ENCODE measurements at regions not wholly inside any gene's neighbourhood (a gene's known extent, or its start where the extent isn't known, plus 50 kb on each side); places are given as distances from the start of the nearest gene placed in this dataset.
A peak's percentile ranks its signal among the peaks of the same experiment; 100 is the strongest.

- 30% methylated on average over 2 to 16 of the region's 25 CpGs for WGBS, 2 donors
- H3K4me1 ChIP-seq = peaks cover 3 to 11% (median 3%) of the 10 kb centered on the region in 3 donors
- H3K9me3 ChIP-seq = no peaks in the 10 kb centered on the region
- H3K36me3 ChIP-seq = no peaks in the 10 kb centered on the region
- H3K4me3 ChIP-seq = peak overlapping the region in 1 of 4 donors; percentile 65
- intact Hi-C loops (cut with DNase I) = loop anchor here (5.0 kb wide), 2 partner anchors 265 to 695 kb away; partner anchors contain the start of genes BOD1 and NSG2
- TF ChIP-seq POLR2A (IDR thresholded peaks at IDR 0.05) (no peak), CTCF (IDR thresholded peaks at IDR 0.05) (no peak)
- peaks cover 0 to 81% (median 0%) of the 10 kb centered on the region in 4 donors for H3K27me3 ChIP-seq
- no peak for DNase-seq
- no peak overlapping the region for H3K27ac ChIP-seq
These were observed 266.7 kb downstream of the NSG2 start for GRCh38 chr5:174312270-174312617.

GRCh38 chr5:174312641-174313040 lies 267.1 kb downstream of the NSG2 start:
- Histone ChIP-seq H3K4me1 (peaks cover 3 to 11% (median 3%) of the 10 kb centered on the region in 3 donors), H3K27me3 (peaks cover 0 to 81% (median 0%) of the 10 kb centered on the region in 4 donors), H3K27ac (no peak overlapping the region), H3K36me3 (no peaks in the 10 kb centered on the region), H3K9me3 (no peaks in the 10 kb centered on the region), H3K4me3 (no peak overlapping the region)
- intact Hi-C loops (cut with DNase I) = loop anchor here (5.0 kb wide), 2 partner anchors 265 to 695 kb away; partner anchors contain the start of genes BOD1 and NSG2
- no peak for TF ChIP-seq CTCF (IDR thresholded peaks at IDR 0.05)
- TF ChIP-seq POLR2A (IDR thresholded peaks at IDR 0.05) = no peak
- no peak for DNase-seq
- whole genome bisulfite sequencing, 2 donors = 69 to 85% methylated on average over 7 to 8 of the region's 8 CpGs

- Histone ChIP-seq H3K4me3 (no peak overlapping the region), H3K4me1 (peaks cover 3 to 11% (median 3%) of the 10 kb centered on the region in 3 donors), H3K27ac (no peak overlapping the region), H3K36me3 (no peaks in the 10 kb centered on the region), H3K9me3 (no peaks in the 10 kb centered on the region), H3K27me3 (peaks cover 0 to 76% (median 0%) of the 10 kb centered on the region in 4 donors)
- WGBS, 2 donors = 66 to 78% methylated on average over 4 of the region's 5 CpGs
- intact Hi-C loops (cut with DNase I) = loop anchor here (5.0 kb wide), 2 partner anchors 266 to 696 kb away; partner anchors contain the start of genes BOD1 and NSG2
- no peak for TF ChIP-seq CTCF (IDR thresholded peaks at IDR 0.05)
- no peak for DNase-seq
These were observed 268.1 kb downstream of the NSG2 start for GRCh38 chr5:174313615-174314014.

DNA sequence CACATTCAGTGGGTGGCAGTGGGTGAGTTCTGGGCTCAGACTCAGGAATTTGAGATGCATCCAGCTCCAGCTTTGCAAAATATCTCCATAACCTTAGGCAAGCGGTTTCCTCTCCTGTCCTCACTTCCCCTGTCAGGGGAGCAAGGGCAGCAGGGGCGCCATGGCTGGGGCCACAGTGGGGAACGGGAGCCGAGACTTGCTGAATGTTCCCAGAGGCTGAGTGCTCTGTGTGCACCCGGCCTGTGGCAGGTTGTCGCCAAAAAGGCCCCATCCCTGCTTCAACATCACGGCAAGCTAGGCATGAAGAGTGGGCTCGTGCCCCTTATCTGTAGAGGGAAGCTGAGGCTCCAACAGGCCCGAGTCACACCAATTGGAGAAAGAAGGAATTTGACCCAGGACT lies 268.8 kb downstream of the NSG2 start:
- WGBS, 2 donors = 14 to 73% methylated on average over 1 to 9 of the region's 9 CpGs
- no peak overlapping the region for H3K27ac ChIP-seq
- H3K4me3 ChIP-seq = no peak overlapping the region
- intact Hi-C loops (cut with DNase I) = loop anchor here (5.0 kb wide), 2 partner anchors 267 to 697 kb away; partner anchors contain the start of genes BOD1 and NSG2
- H3K36me3 ChIP-seq = no peaks in the 10 kb centered on the region
- TF ChIP-seq POLR2A (IDR thresholded peaks at IDR 0.05) (no peak), CTCF (IDR thresholded peaks at IDR 0.05) (no peak)
- H3K4me1 ChIP-seq = peaks cover 3 to 11% (median 3%) of the 10 kb centered on the region in 3 donors
- H3K27me3 ChIP-seq = peaks cover 0 to 78% (median 0%) of the 10 kb centered on the region in 4 donors
- DNase-seq = no peak
- H3K9me3 ChIP-seq = no peaks in the 10 kb centered on the region

- no peak for TF ChIP-seq POLR2A (IDR thresholded peaks at IDR 0.05)
- TF ChIP-seq CTCF (IDR thresholded peaks at IDR 0.05) = no peak
- Histone ChIP-seq H3K36me3 (no peaks in the 10 kb centered on the region), H3K9me3 (no peaks in the 10 kb centered on the region), H3K27ac (no peak overlapping the region), H3K4me3 (no peak overlapping the region), H3K4me1 (peaks cover 3 to 11% (median 3%) of the 10 kb centered on the region in 3 donors), H3K27me3 (peaks cover 0 to 83% (median 0%) of the 10 kb centered on the region in 4 donors)
- DNase-seq = no peak
- intact Hi-C loops (cut with DNase I) = no loop called here
- 62 to 71% methylated on average over 3 to 5 of the region's 5 CpGs for WGBS, 2 donors
These were observed 270.0 kb downstream of the NSG2 start for GRCh38 chr5:174315471-174315870.
